ENCODE measurements at regions not wholly inside any gene's neighbourhood (a gene's known extent, or its start where the extent isn't known, plus 50 kb on each side); places are given as distances from the start of the nearest gene placed in this dataset.

DNA sequence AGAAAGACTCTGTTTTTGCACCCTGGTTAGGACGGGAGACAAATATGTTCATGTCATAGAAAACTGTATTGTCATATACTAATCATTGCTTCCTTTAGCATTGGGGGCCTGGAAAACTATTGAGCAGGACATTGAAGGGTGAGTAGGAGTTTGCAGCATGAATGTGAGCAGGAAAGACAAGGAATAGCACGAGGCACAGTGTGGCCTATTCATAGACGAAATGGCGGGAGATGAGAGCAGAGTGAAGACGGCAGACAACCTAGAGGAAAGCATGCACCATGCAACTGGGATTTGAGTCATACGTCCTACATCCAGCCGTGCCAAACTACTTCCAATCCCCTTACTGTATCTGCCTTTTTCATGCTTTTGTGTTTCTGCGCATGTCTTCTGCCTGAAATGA is 508.1 kb downstream of the NTRK3 start:
- TF ChIP-seq, protein P1, sequence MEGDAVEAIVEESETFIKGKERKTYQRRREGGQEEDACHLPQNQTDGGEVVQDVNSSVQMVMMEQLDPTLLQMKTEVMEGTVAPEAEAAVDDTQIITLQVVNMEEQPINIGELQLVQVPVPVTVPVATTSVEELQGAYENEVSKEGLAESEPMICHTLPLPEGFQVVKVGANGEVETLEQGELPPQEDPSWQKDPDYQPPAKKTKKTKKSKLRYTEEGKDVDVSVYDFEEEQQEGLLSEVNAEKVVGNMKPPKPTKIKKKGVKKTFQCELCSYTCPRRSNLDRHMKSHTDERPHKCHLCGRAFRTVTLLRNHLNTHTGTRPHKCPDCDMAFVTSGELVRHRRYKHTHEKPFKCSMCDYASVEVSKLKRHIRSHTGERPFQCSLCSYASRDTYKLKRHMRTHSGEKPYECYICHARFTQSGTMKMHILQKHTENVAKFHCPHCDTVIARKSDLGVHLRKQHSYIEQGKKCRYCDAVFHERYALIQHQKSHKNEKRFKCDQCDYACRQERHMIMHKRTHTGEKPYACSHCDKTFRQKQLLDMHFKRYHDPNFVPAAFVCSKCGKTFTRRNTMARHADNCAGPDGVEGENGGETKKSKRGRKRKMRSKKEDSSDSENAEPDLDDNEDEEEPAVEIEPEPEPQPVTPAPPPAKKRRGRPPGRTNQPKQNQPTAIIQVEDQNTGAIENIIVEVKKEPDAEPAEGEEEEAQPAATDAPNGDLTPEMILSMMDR (conservative IDR thresholded peaks at IDR 0.05): no peak
- TF ChIP-seq EZH2 (IDR thresholded peaks at IDR 0.05; ENCODE audit: low read depth): no peak
- no peaks in the 10 kb centered on the region for H3F3A ChIP-seq (ENCODE audit: insufficient read depth, low read depth)

DNA sequence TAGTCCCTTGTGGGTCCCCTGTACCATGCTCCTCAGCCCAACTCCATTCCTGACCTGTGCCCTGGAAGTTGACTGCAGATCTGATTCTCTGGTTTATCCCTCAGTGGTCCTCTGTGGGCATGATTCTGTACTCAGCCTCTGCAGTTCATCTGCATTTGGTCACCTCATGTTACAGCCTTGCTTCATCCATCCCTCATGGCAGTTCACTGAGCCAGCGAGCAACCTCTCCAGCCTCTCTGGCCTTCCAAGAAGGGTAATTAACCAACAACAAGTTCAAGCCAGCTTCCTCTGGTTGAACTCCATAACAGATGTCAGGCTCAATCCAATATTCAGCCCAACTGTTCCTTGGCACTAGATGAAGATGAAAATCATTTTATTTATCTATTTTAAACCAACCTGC is 509.5 kb downstream of the NTRK3 start:
- intact Hi-C loops (cut with micrococcal nuclease; ENCODE audit: unreplicated experiment): no loop called here
- Histone ChIP-seq H3K4me2 (no peak overlapping the region), H3K36me3 (ENCODE audit: low read depth) (no peaks in the 10 kb centered on the region), H2AFZ (no peak overlapping the region), H3K4me3 (no peak overlapping the region), H3K27ac (no peak overlapping the region), H3K9me3 (ENCODE audit: insufficient read depth, low read depth) (no peaks in the 10 kb centered on the region), H3K9me2 (ENCODE audit: insufficient read depth) (no peaks in the 10 kb centered on the region), H3K4me1 (replicated peaks; ENCODE audit: insufficient read depth) (0 out of 2 replicates have a peak, but pooled peaks cover under 1% of the 10 kb centered on the region), H3K27me3 (ENCODE audit: insufficient read depth, low read depth) (no peaks in the 10 kb centered on the region), H4K20me1 (ENCODE audit: insufficient read depth) (no peaks in the 10 kb centered on the region), H3F3A (ENCODE audit: insufficient read depth, low read depth) (no peaks in the 10 kb centered on the region), H3K79me2 (ENCODE audit: low read depth) (no peaks in the 10 kb centered on the region)
- no peak for TF ChIP-seq EZH2 (IDR thresholded peaks at IDR 0.05; ENCODE audit: low read depth)
- TF ChIP-seq, protein P1 (conservative IDR thresholded peaks at IDR 0.05): no peak
- BruUV-seq (replicated peaks): no TSS peak
- ChIA-PET CTCF (no interaction called here), POLR2A (ENCODE audit: unreplicated experiment) (no interaction called here)
- no peak for DNase-seq

More for the DNA sequence above, 508.1 kb downstream of the NTRK3 start:
- Histone ChIP-seq H3K4me1 (replicated peaks; ENCODE audit: insufficient read depth) (peaks cover 12% of the 10 kb centered on the region), H3K9me2 (ENCODE audit: insufficient read depth) (no peaks in the 10 kb centered on the region), H2AFZ (no peak overlapping the region), H3K27ac (no peak overlapping the region), H3K79me2 (ENCODE audit: low read depth) (no peaks in the 10 kb centered on the region), H3K27me3 (ENCODE audit: insufficient read depth, low read depth) (no peaks in the 10 kb centered on the region), H3K4me2 (no peak overlapping the region), H3K4me3 (no peak overlapping the region), H3K9me3 (ENCODE audit: insufficient read depth, low read depth) (no peaks in the 10 kb centered on the region), H3K36me3 (ENCODE audit: low read depth) (no peaks in the 10 kb centered on the region), H4K20me1 (ENCODE audit: insufficient read depth) (no peaks in the 10 kb centered on the region)
- BruUV-seq (replicated peaks): no TSS peak
- POLR2A ChIA-PET (ENCODE audit: unreplicated experiment): no interaction called here
- intact Hi-C loops (cut with micrococcal nuclease; ENCODE audit: unreplicated experiment): no loop called here
- no peak for DNase-seq
- CTCF ChIA-PET: no interaction called here

DNA sequence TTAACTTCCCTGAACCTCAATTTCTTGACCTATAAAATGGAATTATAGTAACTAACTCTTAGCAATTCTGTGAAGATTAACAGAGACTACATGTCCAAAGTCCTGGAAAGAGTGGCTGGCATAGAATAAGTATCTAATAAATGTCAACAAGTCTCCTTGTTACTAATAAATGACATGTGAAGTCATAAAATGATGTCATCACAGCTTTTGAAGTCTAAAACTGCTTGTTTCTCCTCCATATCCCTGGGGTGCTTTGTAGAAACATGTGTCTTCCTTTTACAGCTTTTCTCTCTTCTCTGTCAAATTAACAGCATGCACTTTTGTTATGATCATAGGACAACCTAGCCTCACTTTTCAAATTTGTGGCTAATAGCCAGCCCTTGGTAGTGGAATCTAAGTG is 510.2 kb downstream of the NTRK3 start:
- no peaks in the 10 kb centered on the region for H3K27me3 ChIP-seq (ENCODE audit: insufficient read depth, low read depth)
- H3K36me3 ChIP-seq (ENCODE audit: low read depth): no peaks in the 10 kb centered on the region
- H3K4me3 ChIP-seq: no peak overlapping the region
- CTCF ChIA-PET: no interaction called here
- no peaks in the 10 kb centered on the region for H3K4me1 ChIP-seq (replicated peaks; ENCODE audit: insufficient read depth)
- H3K9me2 ChIP-seq (ENCODE audit: insufficient read depth): no peaks in the 10 kb centered on the region
- H3K9me3 ChIP-seq (ENCODE audit: insufficient read depth, low read depth): no peaks in the 10 kb centered on the region
- H3K27ac ChIP-seq: no peak overlapping the region
- no TSS peak for BruUV-seq (replicated peaks)
- intact Hi-C loops (cut with micrococcal nuclease; ENCODE audit: unreplicated experiment): no loop called here
- H2AFZ ChIP-seq: no peak overlapping the region
- POLR2A ChIA-PET (ENCODE audit: unreplicated experiment): no interaction called here
- DNase-seq: no peak
- H3K4me2 ChIP-seq: no peak overlapping the region
- TF ChIP-seq EZH2 (IDR thresholded peaks at IDR 0.05; ENCODE audit: low read depth): no peak
- TF ChIP-seq, protein P1 (conservative IDR thresholded peaks at IDR 0.05): no peak
- no peaks in the 10 kb centered on the region for H3F3A ChIP-seq (ENCODE audit: insufficient read depth, low read depth)
- no peaks in the 10 kb centered on the region for H4K20me1 ChIP-seq (ENCODE audit: insufficient read depth)
- no peaks in the 10 kb centered on the region for H3K79me2 ChIP-seq (ENCODE audit: low read depth)

Measured in PC-9 (cell line).